Thoracic aorta (tissue), 2 donors: ENCODE measurements at regions not wholly inside any gene's neighbourhood (a gene's known extent, or its start where the extent isn't known, plus 50 kb on each side); places are given as distances from the start of the nearest gene placed in this dataset.

Experiments used
- ATAC-seq: fragments of 150-250 bp; one replicate; pipeline ENCODE4 v1.8.0; 2017; ENCODE audit warnings: low read depth; ENCODE audit not compliant: insufficient number of reproducible peaks, low FRiP score
- DNase-seq: peaks from one replicate; pipeline ENCODE4 v3.0.0-alpha.2; 2020; ENCODE audit warnings: low spot score
- H3K27ac ChIP-seq, 2 donors: fragments of 200-600 bp; sonication (generic); 1 replicate in 1 of 2; 2 replicates in 1 of 2; pipeline ENCODE4 v1.5.1; 2016; ENCODE audit warnings: mild to moderate bottlenecking in 2 of 2, moderate library complexity in 2 of 2
- H3K27me3 ChIP-seq: fragments of 200-600 bp; sonication (generic); replicated peaks from 2 replicates; pipeline ENCODE4 v1.6.0; 2016; ENCODE audit warnings: mild to moderate bottlenecking; ENCODE audit not compliant: insufficient read depth
- H3K36me3 ChIP-seq: fragments of 200-600 bp; sonication (generic); one replicate; pipeline ENCODE4 v1.5.1; 2016
- H3K4me1 ChIP-seq, 2 donors: fragments of 200-600 bp; sonication (generic); 1 replicate in 1 of 2; 2 replicates in 1 of 2; pipeline versions ENCODE4 v1.5.1 to v1.6.0; 2016; ENCODE audit warnings: low read depth in 2 of 2, mild to moderate bottlenecking in 1 of 2; ENCODE audit not compliant: control insufficient read depth in 1 of 2
- H3K4me3 ChIP-seq: fragments of 200-600 bp; sonication (generic); 2 replicates; pipeline ENCODE4 v1.5.1; 2016; ENCODE audit warnings: mild to moderate bottlenecking
- H3K9me3 ChIP-seq: fragments of 200-600 bp; sonication (generic); 2 replicates; pipeline ENCODE4 v1.5.1; 2016
- TF ChIP-seq, protein P1 (sequence below): fragments of 200-600 bp; sonication (generic); IDR thresholded peaks from one replicate; pipeline ENCODE4 v1.5.1; 2019; ENCODE audit warnings: antibody characterized with exemption

DNA sequence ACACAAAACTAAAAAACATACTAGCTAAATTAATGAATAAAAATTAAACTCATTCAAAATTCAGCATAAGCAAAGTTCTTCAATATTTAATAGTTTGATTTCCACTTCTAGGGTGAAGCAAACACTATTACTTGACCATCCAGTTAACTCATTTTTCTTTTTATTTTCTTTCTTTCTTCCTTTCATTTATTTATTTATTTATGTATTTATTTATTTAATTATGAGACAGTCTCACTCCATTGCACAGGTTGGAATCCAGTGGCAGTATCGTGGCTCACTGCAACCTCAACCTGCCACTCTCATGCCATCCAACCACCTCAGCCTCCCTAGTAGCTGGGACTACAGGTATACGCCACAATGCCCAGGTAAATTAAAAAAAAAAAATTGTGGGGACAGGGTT lies 2069.5 kb downstream of the NCAM2 start:
- no peaks in the 10 kb centered on the region for H3K9me3 ChIP-seq
- no peak for ATAC-seq
- TF ChIP-seq, protein P1, sequence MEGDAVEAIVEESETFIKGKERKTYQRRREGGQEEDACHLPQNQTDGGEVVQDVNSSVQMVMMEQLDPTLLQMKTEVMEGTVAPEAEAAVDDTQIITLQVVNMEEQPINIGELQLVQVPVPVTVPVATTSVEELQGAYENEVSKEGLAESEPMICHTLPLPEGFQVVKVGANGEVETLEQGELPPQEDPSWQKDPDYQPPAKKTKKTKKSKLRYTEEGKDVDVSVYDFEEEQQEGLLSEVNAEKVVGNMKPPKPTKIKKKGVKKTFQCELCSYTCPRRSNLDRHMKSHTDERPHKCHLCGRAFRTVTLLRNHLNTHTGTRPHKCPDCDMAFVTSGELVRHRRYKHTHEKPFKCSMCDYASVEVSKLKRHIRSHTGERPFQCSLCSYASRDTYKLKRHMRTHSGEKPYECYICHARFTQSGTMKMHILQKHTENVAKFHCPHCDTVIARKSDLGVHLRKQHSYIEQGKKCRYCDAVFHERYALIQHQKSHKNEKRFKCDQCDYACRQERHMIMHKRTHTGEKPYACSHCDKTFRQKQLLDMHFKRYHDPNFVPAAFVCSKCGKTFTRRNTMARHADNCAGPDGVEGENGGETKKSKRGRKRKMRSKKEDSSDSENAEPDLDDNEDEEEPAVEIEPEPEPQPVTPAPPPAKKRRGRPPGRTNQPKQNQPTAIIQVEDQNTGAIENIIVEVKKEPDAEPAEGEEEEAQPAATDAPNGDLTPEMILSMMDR = no peak
- no peak overlapping the region for H3K4me3 ChIP-seq
- no peaks in the 10 kb centered on the region for H3K36me3 ChIP-seq
- DNase-seq = no peak
- no peaks in the 10 kb centered on the region for H3K4me1 ChIP-seq
- H3K27me3 ChIP-seq = no peaks in the 10 kb centered on the region
- no peak overlapping the region for H3K27ac ChIP-seq

DNA sequence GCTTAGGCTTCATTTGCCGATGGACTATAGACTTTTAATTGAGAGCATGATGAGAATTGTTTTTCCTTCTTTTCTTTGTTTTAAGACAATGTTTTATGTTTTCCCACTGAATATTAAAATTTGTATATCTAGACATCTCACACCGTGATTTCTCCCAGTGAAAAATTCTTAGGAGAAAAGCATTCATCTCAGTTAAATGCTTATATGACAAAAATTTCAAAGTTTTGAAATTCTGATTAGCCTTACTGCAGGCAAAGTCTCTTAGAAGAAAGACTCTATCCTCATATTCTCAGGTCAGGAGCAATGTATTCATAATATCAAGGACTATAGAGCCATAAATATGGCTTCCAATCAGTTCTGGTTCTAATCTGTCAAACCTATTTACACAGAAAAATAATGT lies 2085.0 kb downstream of the NCAM2 start:
- H3K4me3 ChIP-seq = no peak overlapping the region
- H3K27ac ChIP-seq = no peak overlapping the region
- H3K27me3 ChIP-seq = no peaks in the 10 kb centered on the region
- no peak for ATAC-seq
- no peaks in the 10 kb centered on the region for H3K4me1 ChIP-seq
- no peaks in the 10 kb centered on the region for H3K36me3 ChIP-seq
- H3K9me3 ChIP-seq = no peaks in the 10 kb centered on the region
- DNase-seq = no peak
- TF ChIP-seq, protein P1 = no peak

DNA sequence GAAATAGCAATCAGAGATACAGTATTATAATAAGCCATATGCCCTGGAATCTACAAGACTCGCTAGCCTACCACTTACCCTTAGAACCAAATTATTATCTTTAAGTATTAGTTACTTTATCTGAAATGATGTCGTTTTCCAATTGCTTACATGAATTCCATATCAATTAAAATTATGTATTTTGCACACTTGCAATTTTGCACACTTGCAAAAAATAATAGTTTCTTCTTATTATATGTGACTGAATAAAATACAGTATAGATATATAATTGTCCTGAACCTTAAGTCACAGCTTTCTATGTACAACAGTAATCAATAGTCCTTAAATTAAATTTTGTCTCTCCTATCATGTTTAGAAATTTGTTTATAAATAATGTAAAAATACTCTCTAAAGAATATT lies 2095.1 kb downstream of the NCAM2 start:
- no peak overlapping the region for H3K27ac ChIP-seq
- no peak overlapping the region for H3K4me3 ChIP-seq
- no peaks in the 10 kb centered on the region for H3K36me3 ChIP-seq
- H3K4me1 ChIP-seq = no peaks in the 10 kb centered on the region
- ATAC-seq = no peak
- H3K9me3 ChIP-seq = no peaks in the 10 kb centered on the region
- H3K27me3 ChIP-seq = no peaks in the 10 kb centered on the region
- TF ChIP-seq, protein P1 = no peak
- no peak for DNase-seq

- Histone ChIP-seq H3K9me3 (no peaks in the 10 kb centered on the region), H3K27ac (no peak overlapping the region), H3K4me3 (no peak overlapping the region), H3K27me3 (no peaks in the 10 kb centered on the region), H3K4me1 (no peaks in the 10 kb centered on the region), H3K36me3 (no peaks in the 10 kb centered on the region)
- ATAC-seq (no peak), DNase-seq (no peak)
- TF ChIP-seq, protein P1 = no peak
Observed at GRCh38 chr21:23099185-23099584, 2101.0 kb downstream of the NCAM2 start.

- TF ChIP-seq, protein P1 = no peak
- Histone ChIP-seq H3K27ac (no peak overlapping the region), H3K27me3 (no peaks in the 10 kb centered on the region), H3K9me3 (no peaks in the 10 kb centered on the region), H3K36me3 (no peaks in the 10 kb centered on the region), H3K4me1 (no peaks in the 10 kb centered on the region), H3K4me3 (no peak overlapping the region)
- ATAC-seq (no peak), DNase-seq (no peak)
Observed at GRCh38 chr21:23101111-23101510, 2102.9 kb downstream of the NCAM2 start.
